Keratinocyte (primary cell): ENCODE measurements at regions not wholly inside any gene's neighbourhood (a gene's known extent, or its start where the extent isn't known, plus 50 kb on each side); places are given as distances from the start of the nearest gene placed in this dataset.

Experiments
- EZH2 ChIP-seq: IDR thresholded peaks from one replicate; pipeline ENCODE4 v1.6.1; 2012; ENCODE audit warnings: inconsistent platforms, mild to moderate bottlenecking, low read length, moderate library complexity
- TF ChIP-seq, protein P1 (sequence below), 3 experiments: IDR thresholded peaks in 1 of 3; conservative IDR thresholded peaks in 1 of 3; optimal IDR thresholded peaks in 1 of 3; 2 replicates in 2 of 3; 3 replicates in 1 of 3; pipeline versions ENCODE3 to v1.5.1; 2011; ENCODE audit warnings: low read length in 3 of 3, mild to moderate bottlenecking in 3 of 3, moderate library complexity in 2 of 3, control low read depth in 1 of 3, inconsistent platforms in 1 of 3; ENCODE audit not compliant: insufficient read depth in 2 of 3; ENCODE audit errors: extremely low read depth in 1 of 3

DNA sequence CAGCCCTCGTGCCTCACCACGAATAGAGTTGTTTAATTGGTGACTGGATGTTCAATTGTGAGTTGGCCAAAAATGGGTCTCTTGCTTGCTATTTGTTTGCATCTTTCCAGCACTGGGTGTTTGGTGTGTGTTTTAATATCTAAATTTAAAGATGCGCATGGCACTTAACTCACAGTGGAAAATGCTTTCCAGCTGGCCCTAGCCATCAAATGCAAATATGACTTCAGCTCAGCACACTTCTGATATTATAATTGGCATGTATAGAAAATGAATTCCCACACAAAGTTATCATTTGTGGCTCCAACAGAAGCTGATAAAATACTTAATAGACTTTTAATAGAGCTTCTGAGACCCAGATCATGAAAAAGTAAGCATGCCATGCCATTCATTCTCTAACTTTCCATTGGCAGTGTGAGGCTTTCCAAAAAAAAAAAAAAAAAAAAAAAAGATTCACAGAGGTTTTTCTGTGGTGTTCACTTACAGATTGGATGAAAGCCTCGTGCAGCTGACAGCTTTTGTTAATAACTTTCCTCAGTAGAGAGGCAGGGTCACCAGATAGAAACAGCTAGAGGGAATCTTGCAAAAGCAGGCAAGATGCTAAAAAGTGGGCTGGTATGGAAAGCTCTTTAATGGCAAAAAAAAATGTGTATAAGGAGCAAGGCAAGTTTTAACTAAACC is 425.2 kb downstream of the GALC start:
- TF ChIP-seq, protein P1, sequence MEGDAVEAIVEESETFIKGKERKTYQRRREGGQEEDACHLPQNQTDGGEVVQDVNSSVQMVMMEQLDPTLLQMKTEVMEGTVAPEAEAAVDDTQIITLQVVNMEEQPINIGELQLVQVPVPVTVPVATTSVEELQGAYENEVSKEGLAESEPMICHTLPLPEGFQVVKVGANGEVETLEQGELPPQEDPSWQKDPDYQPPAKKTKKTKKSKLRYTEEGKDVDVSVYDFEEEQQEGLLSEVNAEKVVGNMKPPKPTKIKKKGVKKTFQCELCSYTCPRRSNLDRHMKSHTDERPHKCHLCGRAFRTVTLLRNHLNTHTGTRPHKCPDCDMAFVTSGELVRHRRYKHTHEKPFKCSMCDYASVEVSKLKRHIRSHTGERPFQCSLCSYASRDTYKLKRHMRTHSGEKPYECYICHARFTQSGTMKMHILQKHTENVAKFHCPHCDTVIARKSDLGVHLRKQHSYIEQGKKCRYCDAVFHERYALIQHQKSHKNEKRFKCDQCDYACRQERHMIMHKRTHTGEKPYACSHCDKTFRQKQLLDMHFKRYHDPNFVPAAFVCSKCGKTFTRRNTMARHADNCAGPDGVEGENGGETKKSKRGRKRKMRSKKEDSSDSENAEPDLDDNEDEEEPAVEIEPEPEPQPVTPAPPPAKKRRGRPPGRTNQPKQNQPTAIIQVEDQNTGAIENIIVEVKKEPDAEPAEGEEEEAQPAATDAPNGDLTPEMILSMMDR (optimal IDR thresholded peaks at IDR 0.05 in 1 of 3, IDR thresholded peaks at IDR 0.05 in 1 of 3, conservative IDR thresholded peaks at IDR 0.05 in 1 of 3; ENCODE audit: extremely low read depth in 1 of 3, insufficient read depth in 2 of 3, low read length in 3 of 3) = no peak
- no peak for TF ChIP-seq EZH2
